Activated CD4-positive, alpha-beta T cell treated with anti-CD3 and anti-CD28 coated beads for 48 hours (primary cell): ENCODE measurements at regions not wholly inside any gene's neighbourhood (a gene's known extent, or its start where the extent isn't known, plus 50 kb on each side); places are given as distances from the start of the nearest gene placed in this dataset.

Source experiments
- DNase-seq: peaks from one replicate; pipeline ENCODE4 v3.0.0-alpha.2; 2020

GRCh38 chr1:30345491-30346130 lies 377.8 kb downstream of the MATN1 start:
- no peak for DNase-seq

DNA sequence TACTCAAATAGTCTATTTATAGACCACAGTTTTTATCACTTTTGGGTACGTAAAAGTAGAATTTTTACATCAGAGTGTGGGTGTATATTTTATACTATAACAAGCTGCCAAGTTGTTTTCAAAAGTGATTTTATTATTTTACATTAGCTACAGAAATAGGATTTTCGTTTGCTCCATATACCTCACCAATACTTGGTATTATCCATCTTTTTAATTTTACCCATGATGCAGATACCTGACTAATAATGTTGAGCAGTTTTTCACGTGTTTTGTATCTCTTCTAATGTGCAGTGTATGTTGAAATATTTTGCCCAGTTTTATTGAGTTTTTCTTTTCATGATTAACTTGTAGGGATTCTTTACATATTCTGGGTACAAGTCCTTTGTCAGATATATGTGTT lies 379.8 kb downstream of the MATN1 start:
- no peak for DNase-seq

DNA sequence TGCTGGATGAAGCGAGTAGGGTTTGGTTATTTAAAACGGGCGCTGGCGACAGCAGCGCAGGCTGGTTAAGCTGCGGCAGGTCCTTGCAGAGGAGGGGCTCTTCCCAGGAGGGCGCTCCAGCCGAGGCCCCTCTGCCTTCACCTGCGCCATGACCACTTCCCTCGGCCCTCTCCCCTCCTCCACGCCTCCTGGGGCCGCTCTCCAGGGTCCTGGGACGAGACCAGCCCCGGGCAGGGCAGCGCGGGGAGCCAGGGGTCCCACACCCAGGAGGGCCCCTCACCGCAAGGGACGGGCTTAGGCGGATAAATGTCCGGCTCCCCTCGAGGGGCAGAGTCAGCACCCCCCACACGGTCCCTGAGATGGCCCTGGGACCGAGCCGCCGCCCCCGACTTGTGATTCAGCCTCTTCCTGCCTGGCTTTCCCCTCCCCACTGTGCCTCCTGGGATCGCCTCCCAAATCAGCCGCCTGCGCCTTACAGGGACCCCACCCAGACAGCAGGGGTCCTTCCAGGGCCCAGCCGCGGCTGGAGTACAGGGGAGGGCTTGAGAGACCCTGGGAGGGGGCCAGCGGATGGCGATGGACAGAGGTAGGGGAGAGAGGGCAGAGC lies 380.7 kb downstream of the MATN1 start:
- no peak for DNase-seq

GRCh38 chr1:30340934-30341333 lies 382.5 kb downstream of the MATN1 start:
- DNase-seq, result no peak

GRCh38 chr1:30339866-30340265 lies 383.5 kb downstream of the MATN1 start:
- DNase-seq, result no peak

- DNase-seq, result no peak
Observed at GRCh38 chr1:30338765-30339164, 384.6 kb downstream of the MATN1 start.

DNA sequence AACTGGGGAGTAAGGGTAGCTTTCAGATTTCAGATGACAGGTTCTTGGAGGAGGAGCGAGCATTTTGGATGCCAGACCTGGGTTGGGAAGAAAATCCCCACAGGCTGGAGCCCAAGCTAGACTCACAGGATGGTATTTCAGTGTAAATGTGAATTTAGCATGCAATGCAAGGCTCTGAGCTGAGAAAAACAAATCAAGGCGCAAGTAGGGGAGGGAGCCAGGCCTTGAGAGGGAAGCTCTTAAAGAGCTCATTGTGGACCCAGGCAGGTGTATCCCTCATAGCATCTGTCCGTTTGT lies 386.1 kb downstream of the MATN1 start:
- no peak for DNase-seq

DNA sequence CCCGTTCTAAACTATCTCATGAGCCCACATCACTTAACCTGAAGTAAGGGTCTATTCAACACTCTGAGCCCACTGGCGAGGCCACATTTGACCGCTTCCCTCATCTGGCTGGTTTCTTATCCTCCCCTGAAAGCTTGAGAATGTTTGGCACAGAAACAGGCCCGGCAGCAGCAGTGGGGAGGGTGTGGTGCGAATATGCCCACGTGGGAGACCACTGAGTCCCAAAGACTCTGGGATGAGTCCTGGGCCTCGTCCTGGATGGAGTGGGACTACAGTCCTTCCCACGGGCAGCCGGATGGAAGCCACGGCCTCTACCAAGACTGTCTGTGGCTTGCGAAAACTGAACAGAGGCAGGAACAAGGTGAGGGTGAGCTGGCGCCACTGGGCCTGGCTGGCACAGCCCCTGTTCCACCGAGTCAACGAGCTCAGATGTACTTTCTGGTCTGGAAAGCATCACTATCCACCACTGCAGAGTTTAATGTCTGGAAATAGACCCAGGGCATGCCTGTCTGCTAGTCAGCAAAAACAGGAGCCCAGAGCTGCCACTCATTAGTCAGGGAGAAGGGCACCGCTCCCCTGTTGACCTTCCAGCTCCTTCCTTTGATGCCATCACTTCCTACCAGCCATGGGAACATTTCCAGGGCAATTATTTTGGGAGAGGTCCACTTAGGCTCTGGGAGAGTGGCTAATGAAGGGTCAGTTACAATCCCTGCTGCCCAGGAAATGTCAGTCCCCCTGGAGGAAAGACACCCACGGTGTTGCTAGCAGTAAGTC lies 386.6 kb downstream of the MATN1 start:
- no peak for DNase-seq

- no peak for DNase-seq
Observed at GRCh38 chr1:30335997-30336390, 387.4 kb downstream of the MATN1 start.

- no peak for DNase-seq
Observed at GRCh38 chr1:30335389-30335996, 387.9 kb downstream of the MATN1 start.

DNA sequence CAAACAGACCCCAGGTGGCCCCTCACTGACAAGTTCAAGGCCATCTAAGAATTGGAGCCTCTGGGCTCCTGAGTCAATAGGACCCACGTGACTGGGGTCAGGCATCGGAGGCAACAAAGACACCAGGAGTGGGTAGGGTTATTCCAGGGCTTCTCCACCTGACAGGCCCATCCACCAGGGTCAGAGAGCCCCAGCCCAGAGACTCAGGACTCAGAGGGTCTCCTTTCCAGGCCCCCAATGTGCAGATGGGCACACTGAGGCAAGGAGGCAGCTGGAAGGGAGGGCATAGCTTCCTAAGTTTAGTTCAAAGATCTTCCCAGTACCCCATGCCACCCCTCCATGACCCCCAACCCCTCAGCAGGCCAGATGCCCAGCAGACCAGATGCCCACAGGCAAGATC lies 388.6 kb downstream of the MATN1 start:
- DNase-seq, result no peak

DNA sequence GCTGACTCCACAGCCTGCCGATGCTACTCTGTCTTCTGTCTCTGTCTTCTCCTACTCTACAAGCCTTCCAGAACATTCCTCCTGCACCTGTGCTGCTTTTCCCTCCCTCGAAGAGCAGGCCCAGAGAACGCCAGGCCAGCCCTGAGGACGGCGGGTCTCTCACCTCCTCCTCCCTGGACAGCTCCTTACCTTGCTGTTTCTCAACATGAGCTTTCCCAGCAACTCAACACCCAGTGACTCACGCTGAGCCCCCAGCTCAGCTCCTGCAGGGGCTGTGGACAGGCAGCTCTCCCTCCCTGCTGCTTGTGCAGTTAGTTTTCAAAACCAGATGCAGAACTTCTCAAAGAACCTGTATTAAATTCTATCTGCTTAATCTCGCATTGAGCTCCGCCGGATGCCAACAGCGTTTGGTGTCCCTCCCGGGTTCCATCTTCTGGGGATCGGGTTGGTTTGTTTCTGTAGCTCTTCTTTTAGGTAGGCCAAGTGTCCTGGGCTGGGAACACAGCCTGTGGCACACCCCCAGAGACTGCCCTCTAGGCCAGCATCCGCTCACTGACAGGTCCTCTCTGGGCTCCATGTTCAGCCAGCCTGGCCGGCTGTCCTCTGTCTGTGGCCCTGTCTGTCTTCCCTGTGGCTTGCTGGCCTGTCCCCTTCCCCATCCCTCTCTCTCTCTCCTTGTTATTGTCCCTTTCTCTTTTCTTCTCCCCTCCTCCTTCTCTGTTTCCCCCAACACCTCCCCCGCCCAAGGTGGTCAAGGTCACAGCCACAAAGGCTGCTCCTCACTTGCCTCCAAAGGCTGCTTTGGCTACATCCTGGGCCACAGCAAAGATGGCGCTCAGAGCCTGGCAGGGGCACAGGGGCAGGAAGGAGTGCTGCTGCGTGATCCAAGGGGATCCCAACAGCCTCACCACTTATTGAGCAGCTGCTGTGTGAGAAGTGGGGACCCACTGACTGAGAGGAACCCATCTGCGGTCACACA lies 391.0 kb downstream of the MATN1 start:
- DNase-seq, result no peak

DNA sequence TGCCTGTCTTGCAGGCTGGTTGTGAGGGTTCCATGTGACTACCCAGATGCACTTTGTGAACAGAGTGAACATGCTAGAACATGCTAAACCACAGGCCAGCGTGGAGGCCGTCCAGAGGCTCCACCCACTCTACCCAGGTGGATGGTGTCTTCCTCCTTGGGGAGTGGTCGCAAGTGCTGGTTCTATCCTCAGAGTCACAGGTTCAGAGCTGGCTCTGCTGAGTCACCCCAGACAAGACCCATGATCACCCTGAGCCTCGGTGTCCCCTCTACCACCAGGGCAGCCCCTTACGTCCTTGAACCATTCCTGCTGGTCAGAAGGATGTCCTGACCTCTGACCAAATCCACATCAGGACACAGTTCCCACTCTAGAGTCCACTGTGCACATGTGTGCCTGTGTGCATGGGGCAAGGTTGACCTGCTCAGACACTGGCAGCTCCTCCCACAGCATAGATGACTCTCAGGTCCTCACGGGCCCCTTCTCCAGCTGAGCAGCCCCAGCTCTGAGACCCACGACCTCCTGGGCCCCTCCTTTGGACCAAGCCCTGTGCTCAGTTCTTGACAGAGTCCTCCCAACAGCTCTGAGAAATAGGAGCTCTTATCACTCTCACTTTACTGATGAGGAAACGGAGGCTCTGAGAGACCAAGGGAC lies 391.8 kb downstream of the MATN1 start:
- DNase-seq, result no peak

- no peak for DNase-seq
Observed at GRCh38 chr1:30330644-30331043, 392.7 kb downstream of the MATN1 start.

DNA sequence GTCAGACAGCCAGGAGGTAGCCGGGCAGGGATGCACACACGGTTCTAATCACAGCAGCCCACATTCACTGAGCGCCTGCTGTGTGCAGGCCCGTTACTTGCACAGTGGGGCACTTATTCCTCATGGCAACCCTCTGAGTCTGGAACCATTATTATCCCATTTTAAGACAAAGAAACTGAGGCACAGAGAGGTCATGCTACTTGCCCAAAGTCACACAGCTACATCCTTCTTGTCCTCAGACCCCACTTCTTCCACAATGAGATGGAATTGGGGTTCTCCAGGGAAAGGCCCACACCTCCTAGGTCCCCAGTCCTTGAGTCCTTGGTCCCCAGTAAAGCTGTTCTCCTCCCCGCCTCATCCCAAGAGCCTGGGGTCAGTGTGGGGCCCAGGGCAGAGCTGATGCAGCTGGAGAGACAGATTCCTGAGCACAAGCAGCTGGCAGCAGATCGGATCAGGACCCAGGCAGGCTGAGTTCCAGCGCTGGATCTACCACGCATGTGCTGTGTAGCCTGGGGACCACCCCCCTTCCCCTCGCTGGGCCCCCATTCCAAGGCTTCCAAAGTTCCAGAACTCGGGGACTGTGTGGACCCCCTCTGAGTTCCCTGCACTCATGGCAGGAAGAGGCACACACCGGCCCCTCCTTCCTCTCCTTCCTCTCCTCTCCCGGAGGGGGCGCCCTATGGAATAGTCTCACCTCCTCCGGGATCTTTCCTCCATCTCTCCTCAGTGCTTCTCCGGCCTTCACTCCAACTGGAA lies 393.4 kb downstream of the MATN1 start:
- DNase-seq, result no peak

DNA sequence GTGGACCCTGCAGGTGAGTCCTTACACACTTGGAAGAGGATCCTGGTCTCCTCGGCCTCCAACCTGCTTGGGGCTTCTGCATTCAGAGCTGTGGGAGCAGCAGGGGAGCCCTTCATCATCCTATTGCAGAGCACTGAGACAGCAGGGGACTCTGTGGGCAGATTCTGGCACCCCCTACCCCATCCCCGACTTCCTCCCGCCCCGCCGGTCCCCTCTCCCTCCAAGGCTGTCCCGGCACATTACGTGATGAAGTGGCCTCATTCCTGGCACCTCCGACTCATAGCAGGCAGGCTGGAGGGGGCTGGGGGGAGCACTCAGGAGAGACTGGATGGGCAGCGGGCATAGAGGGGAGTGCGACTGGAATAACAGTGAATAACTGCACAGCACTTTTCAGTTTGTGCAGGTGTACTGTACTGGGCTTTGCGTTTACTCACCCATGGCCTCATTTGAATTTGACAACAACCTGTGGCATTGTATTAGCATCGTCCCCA lies 394.1 kb downstream of the MATN1 start:
- DNase-seq, result no peak

DNA sequence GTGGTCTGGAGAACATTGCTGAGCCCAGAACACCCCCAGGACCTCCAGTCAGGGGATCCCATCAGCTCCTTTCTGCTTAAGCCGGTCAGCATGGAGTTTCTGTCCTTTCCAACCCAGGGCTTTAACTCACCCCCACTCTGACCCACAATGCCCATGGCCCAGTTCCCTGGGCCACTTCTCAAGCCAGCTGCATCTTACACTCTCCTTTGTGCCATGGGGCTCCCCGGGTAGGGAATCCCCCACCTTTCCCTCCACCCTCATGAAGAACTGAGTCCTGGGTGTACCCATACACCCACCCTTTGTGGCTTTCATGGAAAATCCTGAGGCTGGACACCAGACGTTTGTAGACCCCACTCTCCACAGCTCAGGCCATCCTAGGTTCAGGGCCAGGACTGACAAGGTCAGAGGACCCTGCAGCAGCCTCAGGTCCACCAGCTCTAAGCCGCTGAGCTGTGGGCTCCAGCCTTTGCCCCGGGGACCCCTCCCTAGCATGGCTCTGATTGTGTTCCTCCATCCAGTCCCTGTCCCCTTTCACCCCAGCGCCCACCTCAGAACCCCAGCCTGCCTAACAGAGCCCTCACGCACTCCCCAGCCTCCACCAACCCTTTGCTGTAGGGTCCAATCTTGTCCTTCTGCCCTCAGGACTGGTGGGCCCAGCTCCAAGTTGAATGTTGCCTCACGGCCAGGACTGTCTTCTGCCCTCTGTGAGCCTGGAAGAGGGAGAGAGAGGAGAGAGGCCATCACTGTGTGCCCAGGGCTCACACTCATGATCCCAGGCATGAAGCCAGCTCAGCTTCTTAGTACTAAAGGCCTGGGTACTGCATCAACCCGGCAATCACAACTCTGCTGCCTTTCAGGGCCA lies 394.8 kb downstream of the MATN1 start:
- no peak for DNase-seq

GRCh38 chr1:30328100-30328370 lies 395.4 kb downstream of the MATN1 start:
- DNase-seq, result no peak

DNA sequence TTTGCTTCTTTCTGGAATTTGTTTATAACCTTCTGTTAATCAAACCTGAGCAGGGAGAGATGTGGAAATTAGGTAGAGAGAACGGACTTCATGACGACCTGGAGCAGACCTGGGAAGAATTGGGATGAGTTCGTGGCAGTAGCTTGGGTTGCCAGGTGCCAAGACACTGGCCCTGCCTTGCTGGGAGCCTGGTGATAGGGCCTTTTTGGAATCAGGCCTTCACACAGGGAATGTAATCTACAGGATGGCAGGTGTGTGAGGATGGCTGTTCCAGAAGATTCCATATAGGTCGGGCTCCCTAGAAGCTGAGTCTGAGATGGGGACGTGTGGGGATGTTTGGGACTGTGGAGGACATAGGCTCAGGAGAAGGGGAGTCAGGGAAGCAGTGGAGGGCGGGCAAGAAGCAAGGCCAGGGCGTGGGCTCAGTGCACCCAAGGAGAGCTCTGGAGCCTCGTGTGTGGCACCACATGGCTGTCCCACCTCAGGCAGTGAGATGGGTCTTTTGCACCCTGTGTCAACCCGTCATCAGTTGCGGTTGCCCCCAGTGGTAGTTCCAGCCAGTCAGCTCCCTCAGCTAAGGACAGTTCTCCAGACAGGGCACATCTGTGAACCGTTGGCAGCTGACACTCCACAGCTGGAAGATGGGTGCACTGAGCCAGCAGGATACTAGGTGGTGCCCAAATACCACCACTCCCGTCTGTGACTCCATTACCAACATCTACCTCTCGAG lies 395.9 kb downstream of the MATN1 start:
- DNase-seq, result no peak

DNA sequence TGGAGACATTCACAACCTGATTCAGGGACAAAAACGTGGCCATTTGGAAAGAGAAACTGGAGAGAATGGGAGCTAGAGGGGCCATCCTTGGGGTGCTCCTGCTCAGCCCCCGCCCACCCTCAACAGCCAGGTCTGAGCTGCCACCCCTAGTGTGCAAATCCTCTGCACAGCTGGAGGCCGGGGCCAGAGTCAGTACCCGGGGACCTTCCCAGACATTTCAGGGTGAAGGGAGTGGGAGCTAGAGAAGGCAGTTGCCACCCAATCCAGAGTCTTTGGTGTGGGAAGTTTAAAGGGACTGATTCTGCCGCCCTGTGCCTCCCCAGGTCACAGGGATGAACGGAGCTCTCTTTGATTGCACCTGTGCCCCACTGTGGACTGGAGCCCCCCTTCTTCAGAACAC lies 397.4 kb downstream of the MATN1 start:
- DNase-seq, result no peak
